ENCODE measurements at regions not wholly inside any gene's neighbourhood (a gene's known extent, or its start where the extent isn't known, plus 50 kb on each side); places are given as distances from the start of the nearest gene placed in this dataset.

- Histone ChIP-seq H3K27me3 (ENCODE audit: control insufficient read depth, extremely low read depth, insufficient read depth, low read length) (no peaks in the 10 kb centered on the region), H3K4me1 (ENCODE audit: control insufficient read depth, extremely low read depth, insufficient read depth, low read length) (no peaks in the 10 kb centered on the region), H3K27ac (ENCODE audit: control insufficient read depth, insufficient read depth, low read length) (no peak overlapping the region), H3K9me3 (ENCODE audit: control insufficient read depth, low read depth, low read length) (no peaks in the 10 kb centered on the region), H3K9me1 (ENCODE audit: control insufficient read depth, extremely low read depth, insufficient read depth, low read length) (no peaks in the 10 kb centered on the region), H3K9ac (ENCODE audit: control insufficient read depth, extremely low read depth, insufficient read depth, low read length) (no peak overlapping the region), H3K79me2 (ENCODE audit: control insufficient read depth, insufficient read depth, low read length) (no peaks in the 10 kb centered on the region), H4K20me1 (ENCODE audit: control insufficient read depth, extremely low read depth, insufficient read depth, low read length) (no peaks in the 10 kb centered on the region), H2AFZ (ENCODE audit: control insufficient read depth, low read length) (no peak overlapping the region), H3K4me3 (ENCODE audit: control insufficient read depth in 2 of 3, extremely low read depth in 1 of 3, insufficient read depth in 2 of 3, low read depth in 1 of 3, low read length in 3 of 3) (no peak overlapping the region), H3K36me3 (ENCODE audit: control insufficient read depth in 2 of 2, extremely low read depth in 1 of 2, insufficient read depth in 2 of 2, low read length in 2 of 2) (no peaks in the 10 kb centered on the region), H3K4me2 (ENCODE audit: control insufficient read depth, extremely low read depth, insufficient read depth, low read depth, low read length) (no peak overlapping the region)
- dilution Hi-C loops (cut with MboI; ENCODE audit: extremely low pct_ligation_motif_present, low sequenced_read_pairs) = no loop called here
- FAIRE-seq (no peak), DNase-seq (ENCODE audit: low read depth, low spot score) (no peak)
- TF ChIP-seq CTCF (optimal IDR thresholded peaks at IDR 0.05 in 1 of 3, IDR thresholded peaks at IDR 0.05 in 1 of 3, conservative IDR thresholded peaks at IDR 0.05 in 1 of 3; ENCODE audit: extremely low read depth in 1 of 3, insufficient read depth in 2 of 3, low read length in 3 of 3) (no peak), EZH2 (IDR thresholded peaks at IDR 0.05; ENCODE audit: low read length) (no peak)
These were observed 66.3 kb upstream of the ETV1 start for GRCh38 chr7:14055813-14056212.

GRCh38 chr7:14054125-14054524 lies 64.7 kb upstream of the ETV1 start:
- FAIRE-seq = no peak
- dilution Hi-C loops (cut with MboI; ENCODE audit: extremely low pct_ligation_motif_present, low sequenced_read_pairs) = no loop called here

More at GRCh38 chr7:14054125-14054524, 64.7 kb upstream of the ETV1 start:
- H3K27me3 ChIP-seq (ENCODE audit: control insufficient read depth, extremely low read depth, insufficient read depth, low read length) = no peaks in the 10 kb centered on the region
- H3K4me3 ChIP-seq (ENCODE audit: control insufficient read depth in 2 of 3, extremely low read depth in 1 of 3, insufficient read depth in 2 of 3, low read depth in 1 of 3, low read length in 3 of 3) = no peak overlapping the region
- H3K9me3 ChIP-seq (ENCODE audit: control insufficient read depth, low read depth, low read length) = no peaks in the 10 kb centered on the region
- H3K4me1 ChIP-seq (ENCODE audit: control insufficient read depth, extremely low read depth, insufficient read depth, low read length) = no peaks in the 10 kb centered on the region
- no peaks in the 10 kb centered on the region for H3K36me3 ChIP-seq (ENCODE audit: control insufficient read depth in 2 of 2, extremely low read depth in 1 of 2, insufficient read depth in 2 of 2, low read length in 2 of 2)
- TF ChIP-seq EZH2 (IDR thresholded peaks at IDR 0.05; ENCODE audit: low read length) = no peak
- TF ChIP-seq CTCF (optimal IDR thresholded peaks at IDR 0.05 in 1 of 3, IDR thresholded peaks at IDR 0.05 in 1 of 3, conservative IDR thresholded peaks at IDR 0.05 in 1 of 3; ENCODE audit: extremely low read depth in 1 of 3, insufficient read depth in 2 of 3, low read length in 3 of 3) = no peak
- no peaks in the 10 kb centered on the region for H3K79me2 ChIP-seq (ENCODE audit: control insufficient read depth, insufficient read depth, low read length)
- no peak overlapping the region for H2AFZ ChIP-seq (ENCODE audit: control insufficient read depth, low read length)
- no peak overlapping the region for H3K9ac ChIP-seq (ENCODE audit: control insufficient read depth, extremely low read depth, insufficient read depth, low read length)
- H3K9me1 ChIP-seq (ENCODE audit: control insufficient read depth, extremely low read depth, insufficient read depth, low read length) = no peaks in the 10 kb centered on the region
- no peak overlapping the region for H3K27ac ChIP-seq (ENCODE audit: control insufficient read depth, insufficient read depth, low read length)
- no peaks in the 10 kb centered on the region for H4K20me1 ChIP-seq (ENCODE audit: control insufficient read depth, extremely low read depth, insufficient read depth, low read length)
- no peak for DNase-seq (ENCODE audit: low read depth, low spot score)
- no peak overlapping the region for H3K4me2 ChIP-seq (ENCODE audit: control insufficient read depth, extremely low read depth, insufficient read depth, low read depth, low read length)

Measured in keratinocyte (primary cell).